ENCODE measurements at regions not wholly inside any gene's neighbourhood (a gene's known extent, or its start where the extent isn't known, plus 50 kb on each side); places are given as distances from the start of the nearest gene placed in this dataset.

DNA sequence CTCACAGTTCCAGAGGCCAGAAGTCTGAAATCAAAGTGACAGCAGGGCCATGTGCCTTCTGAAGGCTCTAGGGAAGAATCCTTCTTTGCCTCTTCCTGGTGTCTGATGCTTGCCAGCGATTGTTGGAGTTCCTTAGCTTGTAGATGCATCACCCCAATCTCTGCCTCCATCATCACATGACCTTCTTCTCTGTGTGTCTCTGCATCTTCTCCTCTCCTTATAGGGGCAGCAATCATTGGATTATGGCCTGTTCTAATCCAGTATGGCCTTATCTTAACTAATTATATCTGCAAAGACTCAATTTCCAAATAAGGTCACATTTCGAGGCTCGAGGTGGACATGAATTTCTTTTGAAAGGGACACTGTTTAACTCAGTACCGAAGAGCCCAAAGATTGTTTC lies 71.7 kb upstream of the RAI2 start:
- no peak overlapping the region for H2BK20ac ChIP-seq (ENCODE audit: low read depth, low read length)
- no peak overlapping the region for H2BK5ac ChIP-seq (ENCODE audit: low read depth, low read length, poor library complexity, severe bottlenecking)
- dilution Hi-C loops (cut with HindIII; ENCODE audit: low sequenced_read_pairs, unreplicated experiment) = no loop called here
- H3K4ac ChIP-seq (ENCODE audit: low read depth, low read length) = no peak overlapping the region
- H4K20me1 ChIP-seq (ENCODE audit: insufficient read depth, low read length) = no peaks in the 10 kb centered on the region
- H2AK5ac ChIP-seq (ENCODE audit: low read depth, low read length) = no peak overlapping the region
- no peak overlapping the region for H4K5ac ChIP-seq (ENCODE audit: low read depth, low read length)
- ChIA-PET POLR2A (ENCODE audit: unreplicated experiment) (no interaction called here), CTCF (no interaction called here)
- ATAC-seq (ENCODE audit: low read depth) = no peak
- in situ Hi-C loops (cut with MboI; ENCODE audit: low sequenced_read_pairs) = no loop called here
- no peak overlapping the region for H3K18ac ChIP-seq (ENCODE audit: low read depth, low read length)
- no peaks in the 10 kb centered on the region for H3K79me1 ChIP-seq (ENCODE audit: low read depth in 1 of 2, low read length in 2 of 2)
- no peak overlapping the region for H3K14ac ChIP-seq (replicated peaks; ENCODE audit: low read depth, low read length)
- H3K23ac ChIP-seq (ENCODE audit: low read depth, low read length) = no peak overlapping the region
- intact Hi-C loops (cut with micrococcal nuclease) = no loop called here
- no TSS peak for BruUV-seq (replicated peaks)
- no peak overlapping the region for H3K27ac ChIP-seq (ENCODE audit: insufficient read depth, low read length)
- no peak overlapping the region for H3K4me2 ChIP-seq (ENCODE audit: low read depth, low read length)
- no peak overlapping the region for H2AFZ ChIP-seq (replicated peaks; ENCODE audit: low read length, poor library complexity)
- no peak overlapping the region for H2BK15ac ChIP-seq (ENCODE audit: low read depth, low read length)
- H3K36me3 ChIP-seq (ENCODE audit: control insufficient read depth, insufficient read depth, low read length) = no peaks in the 10 kb centered on the region
- H2AK9ac ChIP-seq (replicated peaks; ENCODE audit: low read depth, low read length, poor library complexity) = no peak overlapping the region
- WGBS, 2 experiments (ENCODE audit: extremely low coverage in 2 of 2, insufficient read length in 1 of 2) = 56% methylated on average over 3 of the region's 4 CpGs; no CpG with 5 or more reads in 1 of the 2 experiments
- H3K9ac ChIP-seq (ENCODE audit: low read depth, low read length) = no peak overlapping the region
- H3K4me1 ChIP-seq (ENCODE audit: control insufficient read depth, insufficient read depth, low read length) = no peaks in the 10 kb centered on the region
- no peak overlapping the region for H4K91ac ChIP-seq (ENCODE audit: insufficient read depth, low read depth, low read length)
- no peaks in the 10 kb centered on the region for H3K9me1 ChIP-seq (ENCODE audit: insufficient read depth, low read length)
- no peak overlapping the region for H3K56ac ChIP-seq (ENCODE audit: extremely low read depth, insufficient read depth, low read length)
- H3K4me3 ChIP-seq (ENCODE audit: insufficient read depth, low read depth, low read length) = no peak overlapping the region
- H2BK120ac ChIP-seq (ENCODE audit: low read depth, low read length) = no peak overlapping the region
- no peak for DNase-seq
- TF ChIP-seq NFE2L2 (IDR thresholded peaks at IDR 0.05; ENCODE audit: low read depth, low read length) = no peak
- TF ChIP-seq CHD1 (IDR thresholded peaks at IDR 0.05; ENCODE audit: low read depth, low read length) = no peak
- no peak for TF ChIP-seq CTCF (conservative IDR thresholded peaks at IDR 0.05; ENCODE audit: low read depth, low read length)
- no peak for TF ChIP-seq SMC3 (IDR thresholded peaks at IDR 0.05; ENCODE audit: low read depth, low read length)
- no peak for TF ChIP-seq BHLHE40 (IDR thresholded peaks at IDR 0.05; ENCODE audit: low read depth, low read length)
- no peak for TF ChIP-seq MAZ (IDR thresholded peaks at IDR 0.05; ENCODE audit: borderline replicate concordance, low read depth, low read length)
- no peak for TF ChIP-seq CEBPB (IDR thresholded peaks at IDR 0.05; ENCODE audit: low read depth, low read length)
- TF ChIP-seq POLR2A (IDR thresholded peaks at IDR 0.05; ENCODE audit: low read depth, low read length) = no peak
- no peak for TF ChIP-seq RAD21 (IDR thresholded peaks at IDR 0.05; ENCODE audit: low read length)
- TF ChIP-seq RCOR1 (IDR thresholded peaks at IDR 0.05; ENCODE audit: insufficient replicate concordance, low read length) = no peak
- TF ChIP-seq USF2 (IDR thresholded peaks at IDR 0.05; ENCODE audit: low read depth, low read length) = no peak
- no peak for TF ChIP-seq MAFK (IDR thresholded peaks at IDR 0.05; ENCODE audit: low read depth, low read length)
- TF ChIP-seq, protein P1, sequence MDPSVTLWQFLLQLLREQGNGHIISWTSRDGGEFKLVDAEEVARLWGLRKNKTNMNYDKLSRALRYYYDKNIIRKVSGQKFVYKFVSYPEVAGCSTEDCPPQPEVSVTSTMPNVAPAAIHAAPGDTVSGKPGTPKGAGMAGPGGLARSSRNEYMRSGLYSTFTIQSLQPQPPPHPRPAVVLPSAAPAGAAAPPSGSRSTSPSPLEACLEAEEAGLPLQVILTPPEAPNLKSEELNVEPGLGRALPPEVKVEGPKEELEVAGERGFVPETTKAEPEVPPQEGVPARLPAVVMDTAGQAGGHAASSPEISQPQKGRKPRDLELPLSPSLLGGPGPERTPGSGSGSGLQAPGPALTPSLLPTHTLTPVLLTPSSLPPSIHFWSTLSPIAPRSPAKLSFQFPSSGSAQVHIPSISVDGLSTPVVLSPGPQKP (IDR thresholded peaks at IDR 0.05; ENCODE audit: borderline replicate concordance, low read depth, low read length) = no peak
- TF ChIP-seq RFX5 (IDR thresholded peaks at IDR 0.05; ENCODE audit: low read depth, low read length) = no peak
- no peaks in the 10 kb centered on the region for H3K9me3 ChIP-seq (ENCODE audit: control insufficient read depth, insufficient read depth, low read length)
- H3K27me3 ChIP-seq (ENCODE audit: control insufficient read depth, insufficient read depth, low read length) = no peaks in the 10 kb centered on the region
- no peak overlapping the region for H4K8ac ChIP-seq (ENCODE audit: low read depth in 2 of 2, low read length in 2 of 2)

All from IMR-90 (cell line).